Panc1 (cell line): ENCODE measurements at regions not wholly inside any gene's neighbourhood (a gene's known extent, or its start where the extent isn't known, plus 50 kb on each side); places are given as distances from the start of the nearest gene placed in this dataset.

Source experiments
- ATAC-seq: fragments of 200-7000 bp; cut with Tn5 transposase; 2 replicates; pipeline ENCODE4 v1.9.1; 2020; ENCODE audit warnings: mild to moderate bottlenecking, moderate library complexity
- BruUV-seq: library from RNA; stranded (reverse); fragments of 400-500 nt; replicated peaks from 2 replicates; lab custom pipeline; 2021; lab: Mats Ljungman, UMichigan
- CTCF ChIA-PET: fragments of 300-600 bp; sonication (Branson Sonifier 250); formaldehyde crosslinking; loops from one replicate; lab custom pipeline; 2022; ENCODE audit warnings: antibody characterized with exemption; lab: Charles Lee
- POLR2A ChIA-PET: fragments of 300-600 bp; sonication (Branson Sonifier 250); formaldehyde crosslinking; loops from one replicate; lab custom pipeline; 2022; ENCODE audit warnings: antibody characterized with exemption; lab: Charles Lee
- DNase-seq: peaks from one replicate; pipeline ENCODE4 v3.0.0-alpha.2; 2010; ENCODE audit warnings: low read depth, low spot score
- H3K27ac ChIP-seq: 2 replicates; pipeline ENCODE4 v1.5.1; 2011; ENCODE audit warnings: mild to moderate bottlenecking, low read length, inconsistent platforms
- H3K27me3 ChIP-seq: fragments of 200-500 bp; sonication (Bioruptor generic); 2 replicates; pipeline ENCODE4 v1.6.0; 2014; ENCODE audit warnings: low read length, inconsistent platforms; ENCODE audit not compliant: control insufficient read depth, insufficient read depth
- H3K36me3 ChIP-seq: fragments of 200-500 bp; sonication (Bioruptor generic); 2 replicates; pipeline ENCODE4 v1.5.1; 2014; ENCODE audit warnings: inconsistent platforms, mild to moderate bottlenecking, low read length, moderate library complexity; ENCODE audit not compliant: control insufficient read depth, insufficient read depth
- H3K4me1 ChIP-seq: 2 replicates; pipeline ENCODE4 v1.5.1; 2011; ENCODE audit warnings: inconsistent platforms, mild to moderate bottlenecking, low read length, moderate library complexity; ENCODE audit not compliant: control insufficient read depth, insufficient read depth
- H3K4me3 ChIP-seq, 2 experiments: 2 replicates each; pipeline ENCODE4 v1.5.1; 2011 to 2012; ENCODE audit warnings: low read depth in 2 of 2, low read length in 2 of 2, mild to moderate bottlenecking in 2 of 2, inconsistent platforms in 1 of 2, moderate library complexity in 1 of 2
- H3K9me3 ChIP-seq: fragments of 200-500 bp; sonication (Bioruptor generic); 2 replicates; pipeline ENCODE4 v1.5.1; 2014; ENCODE audit warnings: low read depth, mild to moderate bottlenecking, inconsistent platforms, low read length, moderate library complexity; ENCODE audit not compliant: control insufficient read depth, insufficient read depth
- POLR2AphosphoS5 ChIP-seq: IDR thresholded peaks from 2 replicates; pipeline ENCODE4 v1.6.1; 2012; ENCODE audit warnings: mild to moderate bottlenecking, low read depth, low read length, moderate library complexity
- SIN3A ChIP-seq: IDR thresholded peaks from 2 replicates; pipeline ENCODE4 v1.6.1; 2012; ENCODE audit warnings: low read depth, mild to moderate bottlenecking, low read length, moderate library complexity, borderline replicate concordance; ENCODE audit not compliant: insufficient read depth
- TCF7L2 ChIP-seq: IDR thresholded peaks from 2 replicates; pipeline ENCODE4 v1.6.1; 2011; ENCODE audit warnings: mild to moderate bottlenecking, low read depth, low read length, inconsistent platforms
- in situ Hi-C: cut with HindIII; loops from 2 replicates; pipeline ENCODE4 v1.10.0; 2016; ENCODE audit warnings: low sequenced_read_pairs, low pct_unique_long_range_greater_than_20kb
- intact Hi-C: fragments of 100-400 bp; cut with micrococcal nuclease; formaldehyde crosslinking; loops from one replicate; pipeline ENCODE4 v1.10.0; 2022; ENCODE audit not compliant: unreplicated experiment
- TF ChIP-seq, protein P1 (sequence below): fragments of 450-650 bp; IDR thresholded peaks from 2 replicates; pipeline ENCODE4 v1.5.1; 2017; ENCODE audit warnings: mild to moderate bottlenecking
- TF ChIP-seq, protein P2 (sequence below), 2 experiments: IDR thresholded peaks; 2 replicates each; pipeline ENCODE4 v1.6.1; 2011 to 2012; ENCODE audit warnings: low read depth in 2 of 2, control low read depth in 1 of 2, low read length in 1 of 2, mild to moderate bottlenecking in 1 of 2, moderate library complexity in 1 of 2; ENCODE audit not compliant: insufficient read depth in 1 of 2

DNA sequence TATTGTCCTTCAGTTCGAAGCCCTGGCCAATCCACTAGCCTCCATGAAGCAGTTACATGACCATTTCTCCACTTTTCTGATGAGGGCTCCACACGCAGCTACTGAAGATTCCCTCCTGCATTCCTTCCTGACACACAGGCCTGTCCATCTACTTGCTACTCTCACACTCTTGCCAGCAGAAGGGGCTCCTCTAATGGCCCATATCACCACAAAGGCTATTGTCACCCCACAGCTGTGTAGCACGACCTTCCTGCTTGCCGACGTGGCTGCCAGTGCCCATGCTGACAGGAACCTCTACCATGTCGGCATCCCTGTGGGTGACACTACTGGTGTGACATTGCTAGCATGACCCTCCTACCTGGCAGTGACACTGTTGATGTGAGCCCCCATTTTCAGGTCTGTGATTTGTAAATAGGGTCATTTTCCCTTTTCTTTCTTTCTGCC, 1528.6 kb upstream of the TPTE start:
- Histone ChIP-seq H3K9me3 (no peaks in the 10 kb centered on the region), H3K4me1 (no peaks in the 10 kb centered on the region), H3K36me3 (no peaks in the 10 kb centered on the region), H3K27me3 (no peaks in the 10 kb centered on the region), H3K27ac (no peak overlapping the region), H3K4me3 (no peak overlapping the region)
- peak; percentile 70 for DNase-seq
- TF ChIP-seq POLR2AphosphoS5 = no peak
- no peak for TF ChIP-seq TCF7L2
- TF ChIP-seq, protein P1, sequence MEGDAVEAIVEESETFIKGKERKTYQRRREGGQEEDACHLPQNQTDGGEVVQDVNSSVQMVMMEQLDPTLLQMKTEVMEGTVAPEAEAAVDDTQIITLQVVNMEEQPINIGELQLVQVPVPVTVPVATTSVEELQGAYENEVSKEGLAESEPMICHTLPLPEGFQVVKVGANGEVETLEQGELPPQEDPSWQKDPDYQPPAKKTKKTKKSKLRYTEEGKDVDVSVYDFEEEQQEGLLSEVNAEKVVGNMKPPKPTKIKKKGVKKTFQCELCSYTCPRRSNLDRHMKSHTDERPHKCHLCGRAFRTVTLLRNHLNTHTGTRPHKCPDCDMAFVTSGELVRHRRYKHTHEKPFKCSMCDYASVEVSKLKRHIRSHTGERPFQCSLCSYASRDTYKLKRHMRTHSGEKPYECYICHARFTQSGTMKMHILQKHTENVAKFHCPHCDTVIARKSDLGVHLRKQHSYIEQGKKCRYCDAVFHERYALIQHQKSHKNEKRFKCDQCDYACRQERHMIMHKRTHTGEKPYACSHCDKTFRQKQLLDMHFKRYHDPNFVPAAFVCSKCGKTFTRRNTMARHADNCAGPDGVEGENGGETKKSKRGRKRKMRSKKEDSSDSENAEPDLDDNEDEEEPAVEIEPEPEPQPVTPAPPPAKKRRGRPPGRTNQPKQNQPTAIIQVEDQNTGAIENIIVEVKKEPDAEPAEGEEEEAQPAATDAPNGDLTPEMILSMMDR = no peak
- TF ChIP-seq SIN3A = no peak
- TF ChIP-seq, protein P2, sequence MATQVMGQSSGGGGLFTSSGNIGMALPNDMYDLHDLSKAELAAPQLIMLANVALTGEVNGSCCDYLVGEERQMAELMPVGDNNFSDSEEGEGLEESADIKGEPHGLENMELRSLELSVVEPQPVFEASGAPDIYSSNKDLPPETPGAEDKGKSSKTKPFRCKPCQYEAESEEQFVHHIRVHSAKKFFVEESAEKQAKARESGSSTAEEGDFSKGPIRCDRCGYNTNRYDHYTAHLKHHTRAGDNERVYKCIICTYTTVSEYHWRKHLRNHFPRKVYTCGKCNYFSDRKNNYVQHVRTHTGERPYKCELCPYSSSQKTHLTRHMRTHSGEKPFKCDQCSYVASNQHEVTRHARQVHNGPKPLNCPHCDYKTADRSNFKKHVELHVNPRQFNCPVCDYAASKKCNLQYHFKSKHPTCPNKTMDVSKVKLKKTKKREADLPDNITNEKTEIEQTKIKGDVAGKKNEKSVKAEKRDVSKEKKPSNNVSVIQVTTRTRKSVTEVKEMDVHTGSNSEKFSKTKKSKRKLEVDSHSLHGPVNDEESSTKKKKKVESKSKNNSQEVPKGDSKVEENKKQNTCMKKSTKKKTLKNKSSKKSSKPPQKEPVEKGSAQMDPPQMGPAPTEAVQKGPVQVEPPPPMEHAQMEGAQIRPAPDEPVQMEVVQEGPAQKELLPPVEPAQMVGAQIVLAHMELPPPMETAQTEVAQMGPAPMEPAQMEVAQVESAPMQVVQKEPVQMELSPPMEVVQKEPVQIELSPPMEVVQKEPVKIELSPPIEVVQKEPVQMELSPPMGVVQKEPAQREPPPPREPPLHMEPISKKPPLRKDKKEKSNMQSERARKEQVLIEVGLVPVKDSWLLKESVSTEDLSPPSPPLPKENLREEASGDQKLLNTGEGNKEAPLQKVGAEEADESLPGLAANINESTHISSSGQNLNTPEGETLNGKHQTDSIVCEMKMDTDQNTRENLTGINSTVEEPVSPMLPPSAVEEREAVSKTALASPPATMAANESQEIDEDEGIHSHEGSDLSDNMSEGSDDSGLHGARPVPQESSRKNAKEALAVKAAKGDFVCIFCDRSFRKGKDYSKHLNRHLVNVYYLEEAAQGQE (IDR thresholded peaks at IDR 0.05; ENCODE audit: insufficient read depth in 1 of 2, low read depth in 2 of 2, low read length in 1 of 2) = no peak
- POLR2A ChIA-PET = no interaction called here
- in situ Hi-C loops (no loop called here), intact Hi-C loops (no loop called here)
- CTCF ChIA-PET = no interaction called here
- BruUV-seq = no TSS peak
- ATAC-seq = peak; percentile 8

DNA sequence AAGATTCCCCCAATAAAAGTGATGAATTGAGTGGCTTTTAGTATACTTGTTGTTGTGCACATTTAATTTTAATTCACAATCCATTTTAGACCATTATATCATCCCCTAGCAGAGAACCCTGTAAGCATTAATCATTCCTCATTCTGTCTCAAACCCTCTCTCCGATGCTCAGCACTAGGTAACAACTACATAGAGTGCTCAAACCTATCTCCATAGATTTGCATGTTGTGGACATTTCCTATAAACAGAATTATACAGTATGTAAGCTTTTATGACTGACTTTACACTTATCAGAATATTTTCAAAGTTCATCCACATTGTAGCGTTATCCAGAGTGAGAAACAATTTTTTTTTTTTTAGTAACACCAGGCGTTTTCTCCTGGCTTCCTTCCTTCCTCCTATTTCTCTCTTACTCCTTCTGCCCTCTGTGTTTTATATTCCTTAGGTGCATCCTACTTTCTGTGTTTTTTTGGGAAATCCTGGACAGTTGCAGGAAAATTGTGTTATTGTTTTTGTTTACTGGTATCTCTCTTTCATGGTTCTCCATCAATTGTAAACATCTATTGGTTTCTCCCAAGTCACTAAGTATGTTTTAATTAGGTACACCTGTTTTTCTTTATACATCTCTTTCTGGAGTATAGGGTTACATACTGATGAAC, 1528.0 kb upstream of the TPTE start:
- no peaks in the 10 kb centered on the region for H3K27me3 ChIP-seq
- TF ChIP-seq SIN3A (no peak), POLR2AphosphoS5 (no peak), TCF7L2 (no peak; the same call in 1 of the 2 replicates)
- TF ChIP-seq, protein P1 = no peak
- TF ChIP-seq, protein P2 (IDR thresholded peaks at IDR 0.05; ENCODE audit: insufficient read depth in 1 of 2, low read depth in 2 of 2, low read length in 1 of 2) = no peak
- H3K36me3 ChIP-seq = no peaks in the 10 kb centered on the region
- no peak overlapping the region for H3K4me3 ChIP-seq
- H3K9me3 ChIP-seq = no peaks in the 10 kb centered on the region
- peak; percentile 79 for DNase-seq
- in situ Hi-C loops = no loop called here
- H3K4me1 ChIP-seq = no peaks in the 10 kb centered on the region
- no peak overlapping the region for H3K27ac ChIP-seq
- ChIA-PET POLR2A (no interaction called here), CTCF (no interaction called here)
- BruUV-seq = TSS peak; percentile 4
- intact Hi-C loops = no loop called here
- ATAC-seq = peak; percentile 14
